ENCODE measurements at regions not wholly inside any gene's neighbourhood (a gene's known extent, or its start where the extent isn't known, plus 50 kb on each side); places are given as distances from the start of the nearest gene placed in this dataset.
"Not testable (repeated sequence)": the region's sequence is repeated elsewhere in the genome, so short reads cannot be mapped to it uniquely, and the experiment has no call there.

- no peak for DNase-seq (ENCODE audit: low read depth in 2 of 2)
These were observed 503.7 kb downstream of the ADCYAP1 start for GRCh38 chr18:1408376-1408775.

- DNase-seq (ENCODE audit: low read depth in 2 of 2) = no peak
These were observed 508.1 kb downstream of the ADCYAP1 start for GRCh38 chr18:1412655-1413322.

- no peak for DNase-seq (ENCODE audit: low read depth in 2 of 2)
These were observed 508.6 kb downstream of the ADCYAP1 start for GRCh38 chr18:1413323-1413675.

- DNase-seq (ENCODE audit: low read depth in 2 of 2) = no peak
These were observed 511.4 kb downstream of the ADCYAP1 start for GRCh38 chr18:1416074-1416473.

- DNase-seq (ENCODE audit: low read depth in 2 of 2) = no peak
These were observed 516.8 kb downstream of the ADCYAP1 start for GRCh38 chr18:1421502-1421901.

GRCh38 chr18:1422634-1423033 lies 518.0 kb downstream of the ADCYAP1 start:
- DNase-seq (ENCODE audit: low read depth in 2 of 2) = no peak

GRCh38 chr18:1425679-1426078 lies 521.0 kb downstream of the ADCYAP1 start:
- DNase-seq (ENCODE audit: low read depth in 2 of 2) = no peak

GRCh38 chr18:1435487-1435886 lies 530.8 kb downstream of the ADCYAP1 start:
- no peak for DNase-seq (ENCODE audit: low read depth in 2 of 2)

GRCh38 chr18:1436199-1436598 lies 531.5 kb downstream of the ADCYAP1 start:
- DNase-seq (ENCODE audit: low read depth in 2 of 2) = no peak

- DNase-seq (ENCODE audit: low read depth in 2 of 2) = no peak
These were observed 533.8 kb downstream of the ADCYAP1 start for GRCh38 chr18:1438458-1438910.

- DNase-seq (ENCODE audit: low read depth in 2 of 2) = no peak
These were observed 534.3 kb downstream of the ADCYAP1 start for GRCh38 chr18:1438967-1439366.

GRCh38 chr18:1444062-1444461 lies 539.4 kb downstream of the ADCYAP1 start:
- not testable (repeated sequence) for DNase-seq (ENCODE audit: low read depth in 2 of 2)

- DNase-seq (ENCODE audit: low read depth in 2 of 2) = no peak
These were observed 542.1 kb downstream of the ADCYAP1 start for GRCh38 chr18:1446765-1447164.

- no peak for DNase-seq (ENCODE audit: low read depth in 2 of 2)
These were observed 548.1 kb downstream of the ADCYAP1 start for GRCh38 chr18:1452821-1453220.

- no peak for DNase-seq (ENCODE audit: low read depth in 2 of 2)
These were observed 550.9 kb downstream of the ADCYAP1 start for GRCh38 chr18:1455605-1456004.

GRCh38 chr18:1458547-1458946 lies 553.9 kb downstream of the ADCYAP1 start:
- DNase-seq (ENCODE audit: low read depth in 2 of 2) = no peak

GRCh38 chr18:1463981-1464380 lies 559.3 kb downstream of the ADCYAP1 start:
- DNase-seq (ENCODE audit: low read depth in 2 of 2) = no peak

- DNase-seq (ENCODE audit: low read depth in 2 of 2) = no peak
These were observed 560.0 kb downstream of the ADCYAP1 start for GRCh38 chr18:1464444-1465217.

- no peak for DNase-seq (ENCODE audit: low read depth in 2 of 2)
These were observed 561.4 kb downstream of the ADCYAP1 start for GRCh38 chr18:1466035-1466434.

GRCh38 chr18:1467461-1467964 lies 562.8 kb downstream of the ADCYAP1 start:
- no peak for DNase-seq (ENCODE audit: low read depth in 2 of 2)

- no peak for DNase-seq (ENCODE audit: low read depth in 2 of 2)
These were observed 563.9 kb downstream of the ADCYAP1 start for GRCh38 chr18:1468550-1468949.

- no peak for DNase-seq (ENCODE audit: low read depth in 2 of 2)
These were observed 571.2 kb downstream of the ADCYAP1 start for GRCh38 chr18:1475867-1476266.

GRCh38 chr18:1480309-1480708 lies 575.6 kb downstream of the ADCYAP1 start:
- no peak for DNase-seq (ENCODE audit: low read depth in 2 of 2)

All from fibroblast of skin of left quadriceps (primary cell).